GM10266 (cell line): ENCODE measurements at regions not wholly inside any gene's neighbourhood (a gene's known extent, or its start where the extent isn't known, plus 50 kb on each side); places are given as distances from the start of the nearest gene placed in this dataset.

Experiments
- DNase-seq: peaks from one replicate; pipeline ENCODE4 v3.0.0; 2012; ENCODE audit errors: extremely low spot score
- CTCF ChIP-seq: IDR thresholded peaks from 2 replicates; pipeline ENCODE4 v1.5.1; 2012; ENCODE audit warnings: mild to moderate bottlenecking, low read depth; ENCODE audit not compliant: control insufficient read depth, insufficient read depth; ENCODE audit errors: missing control alignments

- TF ChIP-seq CTCF: no peak
- no peak for DNase-seq
These were observed 100.7 kb downstream of the IER5 start for GRCh38 chr1:181189245-181189644.

- DNase-seq: peak; percentile 86
These were observed 101.3 kb downstream of the IER5 start for GRCh38 chr1:181189691-181190363.

GRCh38 chr1:181190364-181191035 is 102.0 kb downstream of the IER5 start:
- peak; percentile 36 for DNase-seq
- TF ChIP-seq CTCF: peak; percentile 37

More at GRCh38 chr1:181189691-181190363, 101.3 kb downstream of the IER5 start:
- TF ChIP-seq CTCF: peak; percentile 99

- TF ChIP-seq CTCF: no peak
- no peak for DNase-seq
These were observed 103.1 kb downstream of the IER5 start for GRCh38 chr1:181191494-181192040.

- no peak for TF ChIP-seq CTCF
- no peak for DNase-seq
These were observed 103.8 kb downstream of the IER5 start for GRCh38 chr1:181192316-181192715.

- no peak for DNase-seq
- TF ChIP-seq CTCF: no peak
These were observed 114.6 kb downstream of the IER5 start for GRCh38 chr1:181202986-181203555.
